HepG2 (cell line): ENCODE measurements at regions not wholly inside any gene's neighbourhood (a gene's known extent, or its start where the extent isn't known, plus 50 kb on each side); places are given as distances from the start of the nearest gene placed in this dataset.
A peak's percentile ranks its signal among the peaks of the same experiment; 100 is the strongest.

ENCODE experiments used
- AGO1 ChIP-seq: fragments of 200-400 bp; formaldehyde crosslinking; IDR thresholded peaks from 2 replicates; pipeline ENCODE4 v1.6.1; 2017; ENCODE audit warnings: mild to moderate bottlenecking, low read depth, low read length, moderate library complexity; ENCODE audit not compliant: poor library complexity, severe bottlenecking
- EP300 ChIP-seq, 3 experiments: sonication (generic) in 1 of 3; formaldehyde crosslinking in 1 of 3; IDR thresholded peaks; 2 replicates each; pipeline versions ENCODE4 v1.5.1 to v1.6.1; 2011 to 2020; ENCODE audit warnings: low read depth in 2 of 3, low read length in 2 of 3, borderline replicate concordance in 1 of 3, improper control_type of control experiment in 1 of 3, mild to moderate bottlenecking in 1 of 3, missing genetic modification reagents in 1 of 3, moderate library complexity in 1 of 3
- FOSL2 ChIP-seq: sonication (generic); formaldehyde crosslinking; IDR thresholded peaks from 2 replicates; pipeline ENCODE4 v1.4.0; 2020; ENCODE audit warnings: missing genetic modification reagents
- HOXA7 ChIP-seq: sonication (generic); formaldehyde crosslinking; IDR thresholded peaks from 2 replicates; pipeline ENCODE4 v1.8.1; 2022; ENCODE audit warnings: mild to moderate bottlenecking, missing genetic modification reagents, moderate library complexity
- MBD4 ChIP-seq: IDR thresholded peaks from 2 replicates; pipeline ENCODE4 v1.6.1; 2012; ENCODE audit warnings: low read length, inconsistent platforms, borderline replicate concordance
- NR3C1 ChIP-seq: sonication (generic); formaldehyde crosslinking; IDR thresholded peaks from 2 replicates; pipeline ENCODE4 v1.4.0; 2020; ENCODE audit warnings: missing genetic modification reagents
- SP2 ChIP-seq: sonication (generic); formaldehyde crosslinking; IDR thresholded peaks from 2 replicates; pipeline ENCODE4 v1.5.1; 2020; ENCODE audit warnings: mild to moderate bottlenecking, missing genetic modification reagents
- TAF1 ChIP-seq: sonication (generic); formaldehyde crosslinking; IDR thresholded peaks from 2 replicates; pipeline ENCODE4 v1.4.0; 2020; ENCODE audit warnings: missing genetic modification reagents
- TCF12 ChIP-seq, 2 experiments: fragments of 450-650 bp in 1 of 2; sonication (generic) in 1 of 2; formaldehyde crosslinking in 1 of 2; IDR thresholded peaks; 2 replicates each; pipeline versions ENCODE4 v1.6.1 to v1.8.0; 2017 to 2022; ENCODE audit warnings: antibody characterized with exemption in 1 of 2, mild to moderate bottlenecking in 1 of 2, missing genetic modification reagents in 1 of 2, moderate library complexity in 1 of 2
- THAP9 ChIP-seq: sonication (generic); formaldehyde crosslinking; IDR thresholded peaks from 2 replicates; pipeline ENCODE4; 2020; ENCODE audit warnings: missing genetic modification reagents, mild to moderate bottlenecking, borderline replicate concordance
- YY1 ChIP-seq: IDR thresholded peaks from 2 replicates; pipeline ENCODE4 v1.6.1; 2011; ENCODE audit warnings: low read length, low read depth, moderate library complexity, mild to moderate bottlenecking; ENCODE audit not compliant: insufficient read depth, insufficient replicate concordance
- ZNF383 ChIP-seq: sonication (generic); formaldehyde crosslinking; IDR thresholded peaks from 2 replicates; pipeline ENCODE4 v1.4.0; 2020; ENCODE audit warnings: missing genetic modification reagents, mild to moderate bottlenecking, borderline replicate concordance
- TF ChIP-seq, protein P1 (sequence below): sonication (generic); formaldehyde crosslinking; IDR thresholded peaks from 2 replicates; pipeline ENCODE4 v1.8.0; 2022; ENCODE audit warnings: low read depth, missing genetic modification reagents
- TF ChIP-seq, protein P2 (sequence below): sonication (generic); formaldehyde crosslinking; IDR thresholded peaks from 2 replicates; pipeline ENCODE4 v1.4.0; 2020; ENCODE audit warnings: missing genetic modification reagents, borderline replicate concordance
- TF ChIP-seq, protein P3 (sequence below): sonication (generic); formaldehyde crosslinking; IDR thresholded peaks from 2 replicates; pipeline ENCODE4 v1.5.1; 2020; ENCODE audit warnings: mild to moderate bottlenecking, moderate library complexity, missing genetic modification reagents
- TF ChIP-seq, protein P4 (sequence below): sonication (generic); formaldehyde crosslinking; IDR thresholded peaks from 2 replicates; pipeline ENCODE4 v1.4.0; 2020; ENCODE audit warnings: mild to moderate bottlenecking, missing genetic modification reagents

- TF ChIP-seq, protein P1, sequence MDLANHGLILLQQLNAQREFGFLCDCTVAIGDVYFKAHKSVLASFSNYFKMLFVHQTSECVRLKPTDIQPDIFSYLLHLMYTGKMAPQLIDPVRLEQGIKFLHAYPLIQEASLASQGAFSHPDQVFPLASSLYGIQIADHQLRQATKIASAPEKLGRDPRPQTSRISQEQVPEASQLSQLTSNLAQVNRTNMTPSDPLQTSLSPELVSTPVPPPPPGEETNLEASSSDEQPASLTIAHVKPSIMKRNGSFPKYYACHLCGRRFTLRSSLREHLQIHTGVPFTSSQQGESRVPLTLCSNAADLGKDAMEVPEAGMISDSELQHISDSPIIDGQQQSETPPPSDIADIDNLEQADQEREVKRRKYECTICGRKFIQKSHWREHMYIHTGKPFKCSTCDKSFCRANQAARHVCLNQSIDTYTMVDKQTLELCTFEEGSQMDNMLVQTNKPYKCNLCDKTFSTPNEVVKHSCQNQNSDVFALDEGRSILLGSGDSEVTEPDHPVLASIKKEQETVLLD (CRISPR knock-in tag): no peak
- TF ChIP-seq, protein P2, sequence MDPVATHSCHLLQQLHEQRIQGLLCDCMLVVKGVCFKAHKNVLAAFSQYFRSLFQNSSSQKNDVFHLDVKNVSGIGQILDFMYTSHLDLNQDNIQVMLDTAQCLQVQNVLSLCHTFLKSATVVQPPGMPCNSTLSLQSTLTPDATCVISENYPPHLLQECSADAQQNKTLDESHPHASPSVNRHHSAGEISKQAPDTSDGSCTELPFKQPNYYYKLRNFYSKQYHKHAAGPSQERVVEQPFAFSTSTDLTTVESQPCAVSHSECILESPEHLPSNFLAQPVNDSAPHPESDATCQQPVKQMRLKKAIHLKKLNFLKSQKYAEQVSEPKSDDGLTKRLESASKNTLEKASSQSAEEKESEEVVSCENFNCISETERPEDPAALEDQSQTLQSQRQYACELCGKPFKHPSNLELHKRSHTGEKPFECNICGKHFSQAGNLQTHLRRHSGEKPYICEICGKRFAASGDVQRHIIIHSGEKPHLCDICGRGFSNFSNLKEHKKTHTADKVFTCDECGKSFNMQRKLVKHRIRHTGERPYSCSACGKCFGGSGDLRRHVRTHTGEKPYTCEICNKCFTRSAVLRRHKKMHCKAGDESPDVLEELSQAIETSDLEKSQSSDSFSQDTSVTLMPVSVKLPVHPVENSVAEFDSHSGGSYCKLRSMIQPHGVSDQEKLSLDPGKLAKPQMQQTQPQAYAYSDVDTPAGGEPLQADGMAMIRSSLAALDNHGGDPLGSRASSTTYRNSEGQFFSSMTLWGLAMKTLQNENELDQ (CRISPR knock-in tag): no peak
- no peak for TF ChIP-seq THAP9 (CRISPR knock-in tag)
- TF ChIP-seq AGO1: no peak
- TF ChIP-seq, protein P3, sequence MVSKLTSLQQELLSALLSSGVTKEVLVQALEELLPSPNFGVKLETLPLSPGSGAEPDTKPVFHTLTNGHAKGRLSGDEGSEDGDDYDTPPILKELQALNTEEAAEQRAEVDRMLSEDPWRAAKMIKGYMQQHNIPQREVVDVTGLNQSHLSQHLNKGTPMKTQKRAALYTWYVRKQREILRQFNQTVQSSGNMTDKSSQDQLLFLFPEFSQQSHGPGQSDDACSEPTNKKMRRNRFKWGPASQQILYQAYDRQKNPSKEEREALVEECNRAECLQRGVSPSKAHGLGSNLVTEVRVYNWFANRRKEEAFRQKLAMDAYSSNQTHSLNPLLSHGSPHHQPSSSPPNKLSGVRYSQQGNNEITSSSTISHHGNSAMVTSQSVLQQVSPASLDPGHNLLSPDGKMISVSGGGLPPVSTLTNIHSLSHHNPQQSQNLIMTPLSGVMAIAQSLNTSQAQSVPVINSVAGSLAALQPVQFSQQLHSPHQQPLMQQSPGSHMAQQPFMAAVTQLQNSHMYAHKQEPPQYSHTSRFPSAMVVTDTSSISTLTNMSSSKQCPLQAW (CRISPR knock-in tag): 0 out of 2 replicates have a peak, but pooled peaks have one; percentile 50
- TF ChIP-seq EP300 (IDR thresholded peaks at IDR 0.05; ENCODE audit: low read depth in 2 of 2, low read length in 2 of 2): no peak
- no peak for TF ChIP-seq EP300 (CRISPR knock-in tag; IDR thresholded peaks at IDR 0.05; ENCODE audit: borderline replicate concordance)
- TF ChIP-seq FOSL2 (CRISPR knock-in tag): peak; percentile 35; the same call in 1 of the 2 replicates
- no peak for TF ChIP-seq NR3C1 (CRISPR knock-in tag)
- TF ChIP-seq, protein P4, sequence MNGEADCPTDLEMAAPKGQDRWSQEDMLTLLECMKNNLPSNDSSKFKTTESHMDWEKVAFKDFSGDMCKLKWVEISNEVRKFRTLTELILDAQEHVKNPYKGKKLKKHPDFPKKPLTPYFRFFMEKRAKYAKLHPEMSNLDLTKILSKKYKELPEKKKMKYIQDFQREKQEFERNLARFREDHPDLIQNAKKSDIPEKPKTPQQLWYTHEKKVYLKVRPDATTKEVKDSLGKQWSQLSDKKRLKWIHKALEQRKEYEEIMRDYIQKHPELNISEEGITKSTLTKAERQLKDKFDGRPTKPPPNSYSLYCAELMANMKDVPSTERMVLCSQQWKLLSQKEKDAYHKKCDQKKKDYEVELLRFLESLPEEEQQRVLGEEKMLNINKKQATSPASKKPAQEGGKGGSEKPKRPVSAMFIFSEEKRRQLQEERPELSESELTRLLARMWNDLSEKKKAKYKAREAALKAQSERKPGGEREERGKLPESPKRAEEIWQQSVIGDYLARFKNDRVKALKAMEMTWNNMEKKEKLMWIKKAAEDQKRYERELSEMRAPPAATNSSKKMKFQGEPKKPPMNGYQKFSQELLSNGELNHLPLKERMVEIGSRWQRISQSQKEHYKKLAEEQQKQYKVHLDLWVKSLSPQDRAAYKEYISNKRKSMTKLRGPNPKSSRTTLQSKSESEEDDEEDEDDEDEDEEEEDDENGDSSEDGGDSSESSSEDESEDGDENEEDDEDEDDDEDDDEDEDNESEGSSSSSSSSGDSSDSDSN (CRISPR knock-in tag): no peak
- peak; percentile 39 for TF ChIP-seq YY1
- TF ChIP-seq TCF12 (IDR thresholded peaks at IDR 0.05): no peak
- no peak for TF ChIP-seq TCF12 (CRISPR knock-in tag; IDR thresholded peaks at IDR 0.05)
- TF ChIP-seq SP2: no peak
- TF ChIP-seq HOXA7 (CRISPR knock-in tag): no peak
- TF ChIP-seq MBD4: no peak
- no peak for TF ChIP-seq ZNF383
- TF ChIP-seq TAF1 (CRISPR knock-in tag): no peak
Observed at GRCh38 chr2:238784671-238785527, 63.0 kb upstream of the TWIST2 start (continued).
